ENCODE measurements at regions not wholly inside any gene's neighbourhood (a gene's known extent, or its start where the extent isn't known, plus 50 kb on each side); places are given as distances from the start of the nearest gene placed in this dataset.

GRCh38 chr12:25684070-25684469 is 131.0 kb upstream of the LMNTD1 start:
- TF ChIP-seq CTCF (IDR thresholded peaks at IDR 0.05) = no peak
- TF ChIP-seq POLR2A (IDR thresholded peaks at IDR 0.05) = no peak
